SU-DHL-6 (cell line): ENCODE measurements at regions not wholly inside any gene's neighbourhood (a gene's known extent, or its start where the extent isn't known, plus 50 kb on each side); places are given as distances from the start of the nearest gene placed in this dataset.

Experiments used
- H2AFZ ChIP-seq: fragments of 200-600 bp; sonication (generic); 2 replicates; pipeline ENCODE4 v1.6.1; 2014; ENCODE audit warnings: low read depth, mild to moderate bottlenecking, moderate library complexity, mixed read lengths, antibody characterized with exemption, low read length; ENCODE audit not compliant: severe bottlenecking
- H3F3A ChIP-seq: fragments of 200-600 bp; shearing (Covaris generic); 2 replicates; pipeline ENCODE4 v1.6.0; 2016; ENCODE audit warnings: antibody characterized with exemption, mild to moderate bottlenecking; ENCODE audit not compliant: insufficient read depth
- H3K27ac ChIP-seq: fragments of 200-600 bp; sonication (generic); 2 replicates; pipeline ENCODE4 v1.5.1; 2016; ENCODE audit warnings: low read depth, mild to moderate bottlenecking, low read length, moderate library complexity, mixed read lengths
- H3K27me3 ChIP-seq: fragments of 200-600 bp; sonication (generic), shearing (Covaris generic); 2 replicates; pipeline ENCODE4 v1.6.0; 2014; ENCODE audit warnings: mild to moderate bottlenecking, low read length
- H3K36me3 ChIP-seq: fragments of 200-600 bp; sonication (generic); 2 replicates; pipeline ENCODE4 v1.6.1; 2014; ENCODE audit warnings: mild to moderate bottlenecking, low read length, mixed read lengths
- H3K4me2 ChIP-seq: fragments of 300-600, 200-600 bp; shearing (Covaris generic), sonication (generic); 2 replicates; pipeline ENCODE4 v1.6.0; 2014; ENCODE audit warnings: low read length, low read depth, mild to moderate bottlenecking; ENCODE audit not compliant: poor library complexity, severe bottlenecking
- H3K4me3 ChIP-seq: fragments of 200-600 bp; sonication (generic); 2 replicates; pipeline ENCODE4 v1.5.1; 2014; ENCODE audit warnings: antibody characterized with exemption, low read length, mild to moderate bottlenecking, mixed read lengths; ENCODE audit not compliant: insufficient read depth, poor library complexity, severe bottlenecking
- H3K79me2 ChIP-seq: fragments of 200-600 bp; sonication (generic); 2 replicates; pipeline ENCODE4 v1.6.1; 2014; ENCODE audit warnings: mild to moderate bottlenecking, low read length, moderate library complexity; ENCODE audit not compliant: insufficient read depth
- H3K9ac ChIP-seq: fragments of 200-600 bp; sonication (generic); 2 replicates; pipeline ENCODE4 v1.7.0; 2014; ENCODE audit warnings: mild to moderate bottlenecking, low read length
- H3K9me2 ChIP-seq: fragments of 200-600 bp; sonication (generic); replicated peaks from 2 replicates; pipeline ENCODE4 v1.6.1; 2014; ENCODE audit warnings: low read length; ENCODE audit not compliant: insufficient read depth
- H3K9me3 ChIP-seq: fragments of 200-600 bp; sonication (generic); 2 replicates; pipeline ENCODE4 v1.6.1; 2014; ENCODE audit warnings: low read length, mixed read lengths; ENCODE audit not compliant: insufficient read depth
- H4K20me1 ChIP-seq: fragments of 200-600 bp; sonication (generic); 2 replicates; pipeline ENCODE4 v1.6.1; 2014; ENCODE audit warnings: low read depth, mild to moderate bottlenecking, antibody characterized with exemption, low read length, moderate library complexity, mixed read lengths
- EZH2phosphoT487 ChIP-seq: fragments of 200-600 bp; sonication (generic), shearing (Covaris generic); conservative IDR thresholded peaks from 2 replicates; pipeline ENCODE4 v1.6.1; 2018; ENCODE audit warnings: mild to moderate bottlenecking, antibody characterized with exemption, low read length, moderate library complexity, mixed read lengths
- TF ChIP-seq, protein P1 (sequence below): fragments of 200-600 bp; sonication (generic); IDR thresholded peaks from one replicate; pipeline ENCODE4 v1.5.1; 2017; ENCODE audit warnings: antibody characterized with exemption, mild to moderate bottlenecking, low read length, moderate library complexity; ENCODE audit not compliant: insufficient read depth, poor library complexity, severe bottlenecking

- no peak overlapping the region for H3K4me3 ChIP-seq
- H3K27me3 ChIP-seq = no peaks in the 10 kb centered on the region
- no peak overlapping the region for H3K4me2 ChIP-seq
- TF ChIP-seq, protein P1, sequence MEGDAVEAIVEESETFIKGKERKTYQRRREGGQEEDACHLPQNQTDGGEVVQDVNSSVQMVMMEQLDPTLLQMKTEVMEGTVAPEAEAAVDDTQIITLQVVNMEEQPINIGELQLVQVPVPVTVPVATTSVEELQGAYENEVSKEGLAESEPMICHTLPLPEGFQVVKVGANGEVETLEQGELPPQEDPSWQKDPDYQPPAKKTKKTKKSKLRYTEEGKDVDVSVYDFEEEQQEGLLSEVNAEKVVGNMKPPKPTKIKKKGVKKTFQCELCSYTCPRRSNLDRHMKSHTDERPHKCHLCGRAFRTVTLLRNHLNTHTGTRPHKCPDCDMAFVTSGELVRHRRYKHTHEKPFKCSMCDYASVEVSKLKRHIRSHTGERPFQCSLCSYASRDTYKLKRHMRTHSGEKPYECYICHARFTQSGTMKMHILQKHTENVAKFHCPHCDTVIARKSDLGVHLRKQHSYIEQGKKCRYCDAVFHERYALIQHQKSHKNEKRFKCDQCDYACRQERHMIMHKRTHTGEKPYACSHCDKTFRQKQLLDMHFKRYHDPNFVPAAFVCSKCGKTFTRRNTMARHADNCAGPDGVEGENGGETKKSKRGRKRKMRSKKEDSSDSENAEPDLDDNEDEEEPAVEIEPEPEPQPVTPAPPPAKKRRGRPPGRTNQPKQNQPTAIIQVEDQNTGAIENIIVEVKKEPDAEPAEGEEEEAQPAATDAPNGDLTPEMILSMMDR = no peak
- no peak for TF ChIP-seq EZH2phosphoT487
- H3K36me3 ChIP-seq = no peaks in the 10 kb centered on the region
- no peak overlapping the region for H3K27ac ChIP-seq
- no peaks in the 10 kb centered on the region for H4K20me1 ChIP-seq
- no peaks in the 10 kb centered on the region for H3K79me2 ChIP-seq
- H3K9me3 ChIP-seq = no peaks in the 10 kb centered on the region
- H3F3A ChIP-seq = no peaks in the 10 kb centered on the region
- no peak overlapping the region for H2AFZ ChIP-seq
- H3K9ac ChIP-seq = no peak overlapping the region
- no peaks in the 10 kb centered on the region for H3K9me2 ChIP-seq
Measured at GRCh38 chr14:56962444-56963080, 152.3 kb upstream of the OTX2 start.

DNA sequence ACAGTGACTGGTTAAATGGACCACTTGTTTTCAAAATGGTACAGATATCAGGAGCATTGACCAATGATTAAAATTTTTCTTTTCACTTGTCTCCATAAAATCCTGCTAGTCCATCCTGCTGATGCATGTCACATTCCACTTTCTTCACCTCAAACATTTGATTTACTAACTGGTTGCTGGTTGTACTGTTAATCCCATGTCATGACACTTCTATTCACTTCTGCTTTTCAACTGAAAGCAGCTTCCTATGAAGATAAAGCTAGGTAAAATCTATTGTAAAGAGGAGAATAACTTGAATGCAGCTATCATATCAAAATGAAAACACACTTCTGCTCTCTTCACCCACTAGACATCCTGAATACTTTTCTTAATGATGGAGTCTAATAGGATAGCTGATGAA, 149.6 kb upstream of the OTX2 start:
- Histone ChIP-seq H3K79me2 (no peaks in the 10 kb centered on the region), H3K4me2 (no peak overlapping the region), H3K27me3 (no peaks in the 10 kb centered on the region), H3K36me3 (no peaks in the 10 kb centered on the region), H3K4me3 (no peak overlapping the region), H3K9ac (no peak overlapping the region), H3K9me2 (no peaks in the 10 kb centered on the region), H2AFZ (no peak overlapping the region), H3K9me3 (no peaks in the 10 kb centered on the region), H3K27ac (no peak overlapping the region), H4K20me1 (no peaks in the 10 kb centered on the region), H3F3A (no peaks in the 10 kb centered on the region)
- TF ChIP-seq, protein P1 = no peak
- TF ChIP-seq EZH2phosphoT487 = no peak

DNA sequence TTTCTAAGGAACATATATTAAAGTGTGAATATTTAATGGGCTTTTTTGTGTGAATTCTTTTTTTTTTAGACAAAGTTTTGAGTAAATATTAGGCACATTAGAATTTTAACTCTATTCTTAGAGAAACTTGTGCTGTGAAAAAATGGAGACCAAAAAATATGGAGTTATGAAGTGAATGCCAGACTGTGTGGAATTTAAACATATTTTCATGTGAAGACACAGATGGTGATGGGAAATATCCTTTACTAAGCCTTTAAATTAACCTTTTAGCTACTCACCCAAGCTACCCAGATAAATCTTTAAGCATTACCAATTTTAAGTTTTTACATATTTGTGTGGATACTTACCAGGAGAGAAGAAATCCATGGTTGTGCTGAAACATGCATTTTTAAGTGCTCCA, 148.8 kb upstream of the OTX2 start:
- H3K27me3 ChIP-seq = no peaks in the 10 kb centered on the region
- H2AFZ ChIP-seq = no peak overlapping the region
- H3K4me2 ChIP-seq = no peak overlapping the region
- no peaks in the 10 kb centered on the region for H4K20me1 ChIP-seq
- no peak overlapping the region for H3K27ac ChIP-seq
- no peak overlapping the region for H3K9ac ChIP-seq
- H3K9me2 ChIP-seq = no peaks in the 10 kb centered on the region
- no peaks in the 10 kb centered on the region for H3K9me3 ChIP-seq
- H3K36me3 ChIP-seq = no peaks in the 10 kb centered on the region
- no peaks in the 10 kb centered on the region for H3K79me2 ChIP-seq
- no peak overlapping the region for H3K4me3 ChIP-seq
- no peaks in the 10 kb centered on the region for H3F3A ChIP-seq
- TF ChIP-seq, protein P1 = no peak
- no peak for TF ChIP-seq EZH2phosphoT487
